Thyroid gland (tissue), 4 donors: ENCODE measurements at regions not wholly inside any gene's neighbourhood (a gene's known extent, or its start where the extent isn't known, plus 50 kb on each side); places are given as distances from the start of the nearest gene placed in this dataset.

Experiments
- POLR2A ChIP-seq, 2 donors: fragments of 450-650 bp; IDR thresholded peaks; one replicate each; pipeline ENCODE4 v1.6.1; 2017; ENCODE audit warnings: antibody characterized with exemption in 2 of 2, mild to moderate bottlenecking in 2 of 2, moderate library complexity in 1 of 2
- TF ChIP-seq, protein P1 (sequence below), 6 experiments: fragments of 200-600 bp in 3 of 6; fragments of 450-650 bp in 3 of 6; sonication (generic) in 3 of 6; IDR thresholded peaks; one replicate each; pipeline ENCODE4 v1.5.1; 2016 to 2019; ENCODE audit warnings: antibody characterized with exemption in 6 of 6, mild to moderate bottlenecking in 2 of 6, inconsistent platforms in 1 of 6, moderate library complexity in 1 of 6

GRCh38 chr2:121162893-121163292 is 122.1 kb downstream of the TFCP2L1 start:
- TF ChIP-seq, protein P1, sequence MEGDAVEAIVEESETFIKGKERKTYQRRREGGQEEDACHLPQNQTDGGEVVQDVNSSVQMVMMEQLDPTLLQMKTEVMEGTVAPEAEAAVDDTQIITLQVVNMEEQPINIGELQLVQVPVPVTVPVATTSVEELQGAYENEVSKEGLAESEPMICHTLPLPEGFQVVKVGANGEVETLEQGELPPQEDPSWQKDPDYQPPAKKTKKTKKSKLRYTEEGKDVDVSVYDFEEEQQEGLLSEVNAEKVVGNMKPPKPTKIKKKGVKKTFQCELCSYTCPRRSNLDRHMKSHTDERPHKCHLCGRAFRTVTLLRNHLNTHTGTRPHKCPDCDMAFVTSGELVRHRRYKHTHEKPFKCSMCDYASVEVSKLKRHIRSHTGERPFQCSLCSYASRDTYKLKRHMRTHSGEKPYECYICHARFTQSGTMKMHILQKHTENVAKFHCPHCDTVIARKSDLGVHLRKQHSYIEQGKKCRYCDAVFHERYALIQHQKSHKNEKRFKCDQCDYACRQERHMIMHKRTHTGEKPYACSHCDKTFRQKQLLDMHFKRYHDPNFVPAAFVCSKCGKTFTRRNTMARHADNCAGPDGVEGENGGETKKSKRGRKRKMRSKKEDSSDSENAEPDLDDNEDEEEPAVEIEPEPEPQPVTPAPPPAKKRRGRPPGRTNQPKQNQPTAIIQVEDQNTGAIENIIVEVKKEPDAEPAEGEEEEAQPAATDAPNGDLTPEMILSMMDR (IDR thresholded peaks at IDR 0.05), result no peak
- no peak for TF ChIP-seq POLR2A (IDR thresholded peaks at IDR 0.05)
